Heart right ventricle (tissue), 16 donors: ENCODE measurements at regions not wholly inside any gene's neighbourhood (a gene's known extent, or its start where the extent isn't known, plus 50 kb on each side); places are given as distances from the start of the nearest gene placed in this dataset.

Experiments
- ATAC-seq, 8 donors: fragments of 200-7000 bp; cut with Tn5 transposase; one replicate each; pipeline ENCODE4 v1.9.1; 2020; ENCODE audit warnings: mild to moderate bottlenecking in 8 of 8, moderate library complexity in 8 of 8, moderate number of reproducible peaks in 1 of 8
- DNase-seq, 2 donors: peaks; one replicate each; pipeline ENCODE4 v3.0.0-alpha.2; 2020
- H3K27ac ChIP-seq, 10 donors: fragments of 200-600 bp; sonication (generic) in 2 of 10; one replicate each; pipeline versions ENCODE4 v1.5.0 to v1.8.0; 2020 to 2022; ENCODE audit warnings: mild to moderate bottlenecking in 3 of 10
- H3K27me3 ChIP-seq, 7 donors: fragments of 200-600 bp; one replicate each; pipeline ENCODE4 v1.8.0; 2021 to 2022; ENCODE audit warnings: mild to moderate bottlenecking in 2 of 7
- H3K36me3 ChIP-seq, 9 donors: fragments of 200-600 bp; sonication (generic) in 1 of 9; one replicate each; pipeline versions ENCODE4 v1.5.0 to v1.8.0; 2020 to 2022; ENCODE audit warnings: mild to moderate bottlenecking in 2 of 9
- H3K4me1 ChIP-seq, 9 donors: fragments of 200-600 bp; sonication (generic) in 1 of 9; one replicate each; pipeline versions ENCODE4 v1.5.0 to v1.8.0; 2020 to 2022; ENCODE audit warnings: mild to moderate bottlenecking in 4 of 9
- H3K4me3 ChIP-seq, 10 donors: fragments of 200-600 bp; sonication (generic) in 2 of 10; one replicate each; pipeline versions ENCODE4 v1.5.0 to v1.8.0; 2020 to 2022; ENCODE audit warnings: mild to moderate bottlenecking in 7 of 10, moderate library complexity in 2 of 10
- H3K9me3 ChIP-seq, 11 donors: fragments of 200-600 bp in 10 of 11; sonication (generic) in 2 of 11; one replicate each; pipeline versions ENCODE4 v1.5.0 to v1.8.0; 2013 to 2022; ENCODE audit warnings: mild to moderate bottlenecking in 2 of 11, control low read depth in 1 of 11, moderate library complexity in 1 of 11
- whole genome bisulfite sequencing, 2 donors: extraction: QIAGEN DNeasy Blood & Tissue Kit; methylation state at CpG; one replicate each; pipeline ENCODE4 v1.1.7; 2013; ENCODE audit warnings: inconsistent platforms in 1 of 2; 5-methylcytosine and 5-hydroxymethylcytosine counted together
- intact Hi-C, 10 donors: fragments of 100-400 bp; cut with DNase I; formaldehyde crosslinking; loops; one replicate each; pipeline versions ENCODE4 v1.11.1 to v1.14.2; 2022
- TF ChIP-seq, protein P1 (sequence below), 9 donors: fragments of 200-600 bp; sonication (generic) in 2 of 9; IDR thresholded peaks; one replicate each; pipeline versions ENCODE4 v1.5.0 to v1.8.0; 2021 to 2022; ENCODE audit warnings: antibody characterized with exemption in 9 of 9, mild to moderate bottlenecking in 5 of 9, moderate library complexity in 1 of 9
- donor health status: Arrhythmogenic right ventricular cardiomyopathy.
- donor health status: ischemic (EF 13 %, LVEDD 7.1; RV severe dilation, severe dysfunction).
- donor health status: healthy with polysubstance abuse.
- donor health status: DM: no; HTN: yes; CAD: no.
- donor health status: DM: no; HTN: no; CAD: no.
- donor health status: ischemic (EF 25% LVEDD 6.9; RV normal size, moderate dysfunction).
- donor health status: ischemic (EF 25% LVEDD 5.7; RV mildly dilated, moderate dysfunction).
- donor health status: healthy.
- donor health status: DM: yes; HTN: yes; CAD: no.
- donor health status: Ischemic cardiomyopathy.
- donor health status: ischemic (EF 35%, LVEDD 5.7; RV mildly dilated, moderate dysfunction).
- donor health status: nonischemic (EF 11% LVEDD 7.7; RV severe dilation, severe dysfunction).
- donor health status: DM: yes; HTN: yes; CAD: no.
- donor health status: PGD.
- donor health status: ischemic (EF 29% LVEDD 5.4; RV normal size, mild dysfunction).
- donor health status: nonischemic (EF 23%, LVEDD 6.1; RV moderate dilation, normal function).

DNA sequence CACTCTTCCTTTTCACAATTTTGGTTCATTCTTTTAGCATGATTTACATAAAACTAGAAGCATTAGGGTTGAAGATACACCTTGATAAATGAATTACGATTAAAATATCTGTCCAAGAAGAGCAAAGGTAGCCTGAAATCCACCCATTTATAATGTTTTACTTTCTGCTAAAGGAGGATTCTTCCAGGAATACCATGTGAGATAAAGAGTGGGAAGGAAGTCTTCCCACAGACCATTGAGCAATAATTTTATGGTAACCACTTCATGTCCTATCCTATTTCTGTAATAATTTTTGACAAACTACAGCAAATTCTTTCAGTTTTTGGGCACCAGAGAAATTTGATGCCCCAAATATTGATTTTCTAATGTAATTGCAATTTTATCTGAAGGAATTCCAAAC, 150.6 kb upstream of the STEAP4 start:
- Histone ChIP-seq H3K27ac (no peak overlapping the region), H3K36me3 (no peaks in the 10 kb centered on the region), H3K4me3 (no peak overlapping the region), H3K4me1 (peaks cover 0 to 10% (median 0%) of the 10 kb centered on the region in 9 donors), H3K9me3 (no peaks in the 10 kb centered on the region), H3K27me3 (no peaks in the 10 kb centered on the region)
- DNase-seq (no peak), ATAC-seq (no peak)
- WGBS, 2 donors: 82 to 87% methylated on average over 1 of the region's 1 CpG
- TF ChIP-seq, protein P1, sequence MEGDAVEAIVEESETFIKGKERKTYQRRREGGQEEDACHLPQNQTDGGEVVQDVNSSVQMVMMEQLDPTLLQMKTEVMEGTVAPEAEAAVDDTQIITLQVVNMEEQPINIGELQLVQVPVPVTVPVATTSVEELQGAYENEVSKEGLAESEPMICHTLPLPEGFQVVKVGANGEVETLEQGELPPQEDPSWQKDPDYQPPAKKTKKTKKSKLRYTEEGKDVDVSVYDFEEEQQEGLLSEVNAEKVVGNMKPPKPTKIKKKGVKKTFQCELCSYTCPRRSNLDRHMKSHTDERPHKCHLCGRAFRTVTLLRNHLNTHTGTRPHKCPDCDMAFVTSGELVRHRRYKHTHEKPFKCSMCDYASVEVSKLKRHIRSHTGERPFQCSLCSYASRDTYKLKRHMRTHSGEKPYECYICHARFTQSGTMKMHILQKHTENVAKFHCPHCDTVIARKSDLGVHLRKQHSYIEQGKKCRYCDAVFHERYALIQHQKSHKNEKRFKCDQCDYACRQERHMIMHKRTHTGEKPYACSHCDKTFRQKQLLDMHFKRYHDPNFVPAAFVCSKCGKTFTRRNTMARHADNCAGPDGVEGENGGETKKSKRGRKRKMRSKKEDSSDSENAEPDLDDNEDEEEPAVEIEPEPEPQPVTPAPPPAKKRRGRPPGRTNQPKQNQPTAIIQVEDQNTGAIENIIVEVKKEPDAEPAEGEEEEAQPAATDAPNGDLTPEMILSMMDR (IDR thresholded peaks at IDR 0.05): no peak
- intact Hi-C loops: no loop called here

GRCh38 chr7:88456490-88456889, 149.8 kb upstream of the STEAP4 start:
- H3K27ac ChIP-seq: no peak overlapping the region
- H3K9me3 ChIP-seq: no peaks in the 10 kb centered on the region
- DNase-seq (no peak), ATAC-seq (no peak)
- no peak overlapping the region for H3K4me3 ChIP-seq
- TF ChIP-seq, protein P1 (IDR thresholded peaks at IDR 0.05): no peak
- H3K36me3 ChIP-seq: no peaks in the 10 kb centered on the region
- 29 to 39% methylated on average over 1 of the region's 1 CpG for WGBS, 2 donors
- H3K4me1 ChIP-seq: peaks cover 0 to 10% (median 0%) of the 10 kb centered on the region in 9 donors
- H3K27me3 ChIP-seq: no peaks in the 10 kb centered on the region
- intact Hi-C loops: no loop called here

- Histone ChIP-seq H3K27ac (no peak overlapping the region), H3K9me3 (no peaks in the 10 kb centered on the region), H3K4me3 (no peak overlapping the region), H3K27me3 (no peaks in the 10 kb centered on the region), H3K4me1 (peaks cover 0 to 10% (median 0%) of the 10 kb centered on the region in 9 donors), H3K36me3 (no peaks in the 10 kb centered on the region)
- intact Hi-C loops: no loop called here
- TF ChIP-seq, protein P1 (IDR thresholded peaks at IDR 0.05): no peak
- no peak for DNase-seq
- ATAC-seq: no peak
- 83 to 85% methylated on average over 1 of the region's 1 CpG for WGBS, 2 donors
Measured at GRCh38 chr7:88455696-88456095, 149.0 kb upstream of the STEAP4 start.

- DNase-seq (no peak), ATAC-seq (no peak)
- H3K4me3 ChIP-seq: no peak overlapping the region
- H3K4me1 ChIP-seq: peaks cover 0 to 10% (median 0%) of the 10 kb centered on the region in 9 donors
- no peaks in the 10 kb centered on the region for H3K36me3 ChIP-seq
- H3K27ac ChIP-seq: no peak overlapping the region
- no peaks in the 10 kb centered on the region for H3K9me3 ChIP-seq
- 77 to 87% methylated on average over 3 of the region's 3 CpGs for WGBS, 2 donors
- H3K27me3 ChIP-seq: no peaks in the 10 kb centered on the region
- TF ChIP-seq, protein P1 (IDR thresholded peaks at IDR 0.05): no peak
- intact Hi-C loops: no loop called here
Measured at GRCh38 chr7:88452646-88453045, 146.0 kb upstream of the STEAP4 start.
